ENCODE measurements at regions not wholly inside any gene's neighbourhood (a gene's known extent, or its start where the extent isn't known, plus 50 kb on each side); places are given as distances from the start of the nearest gene placed in this dataset.

DNA sequence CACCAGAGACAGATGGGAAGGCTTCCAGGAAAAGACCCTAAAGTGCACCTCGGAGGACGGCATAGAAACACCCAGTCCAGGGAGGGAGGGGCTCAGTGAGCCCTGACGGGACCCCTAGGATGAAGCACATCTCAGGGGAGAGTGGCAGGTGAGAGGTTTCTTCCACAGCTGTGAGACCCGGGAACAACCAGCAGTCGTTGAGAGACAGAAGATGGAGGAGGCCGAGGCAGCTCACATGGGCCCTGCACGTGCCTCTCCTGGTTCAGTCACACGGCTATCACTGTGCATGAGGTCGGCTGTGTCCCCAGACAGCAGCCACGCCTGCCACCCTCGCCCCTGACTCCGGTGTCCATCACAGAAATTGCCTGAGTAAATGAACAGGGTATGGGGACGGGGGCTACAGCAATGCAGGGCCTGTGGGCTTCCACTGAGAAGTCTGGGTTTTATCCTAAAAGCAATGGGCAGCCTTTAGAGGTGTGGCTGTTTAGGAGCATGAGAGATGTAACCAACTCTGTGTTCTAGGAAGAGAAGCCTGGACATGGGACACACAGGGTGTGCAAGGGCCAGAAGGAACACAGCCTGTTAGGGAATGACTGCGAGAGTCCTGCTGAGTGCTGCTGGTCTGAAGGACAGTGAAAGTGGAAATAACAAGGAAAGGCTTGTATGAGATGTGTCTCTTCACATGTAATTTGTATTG lies 102.0 kb downstream of the TMEM18 start:
- DNase-seq (ENCODE audit: low read depth in 2 of 2), result no peak

GRCh38 chr2:573805-574392 lies 103.3 kb downstream of the TMEM18 start:
- no peak for DNase-seq (ENCODE audit: low read depth in 2 of 2)

DNA sequence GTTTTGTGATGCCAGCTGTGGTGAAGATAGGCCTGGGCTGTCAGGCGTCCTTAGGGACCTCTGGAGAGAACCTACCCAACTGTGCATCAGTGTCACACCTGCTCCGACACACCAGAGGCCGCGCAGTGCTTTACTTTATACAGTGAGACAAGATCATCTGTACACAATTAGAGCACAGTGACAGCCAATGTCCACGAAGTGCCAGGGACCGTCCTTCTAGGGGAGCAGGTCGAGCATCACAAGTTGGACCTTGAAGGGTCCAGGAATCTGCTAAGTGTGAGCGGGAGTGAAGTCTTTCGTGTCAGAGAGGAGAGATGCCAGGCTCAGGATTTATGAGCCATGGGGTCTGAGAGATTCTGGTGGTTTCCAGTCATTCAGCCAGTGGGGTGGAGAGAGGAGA lies 104.2 kb downstream of the TMEM18 start:
- DNase-seq (ENCODE audit: low read depth in 2 of 2), result no peak

DNA sequence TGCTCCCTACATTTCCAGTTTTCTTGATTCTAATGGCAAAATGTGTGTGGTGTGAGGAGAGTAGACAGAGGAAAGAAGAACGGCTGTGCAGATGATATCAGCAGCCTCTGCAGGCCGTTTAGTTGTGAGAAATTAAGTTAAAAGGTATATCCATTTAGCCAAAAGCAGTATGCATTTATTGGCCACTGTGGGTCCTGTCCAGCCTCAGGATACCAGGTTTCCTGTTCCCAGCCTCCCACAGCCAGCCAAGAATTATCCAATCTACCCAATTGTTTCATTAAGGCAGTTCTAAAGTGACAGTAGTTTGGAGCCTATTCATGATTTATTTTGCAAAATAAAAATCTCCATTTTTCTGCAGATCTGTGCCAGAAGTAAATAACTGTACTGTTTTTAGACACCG lies 107.5 kb downstream of the TMEM18 start:
- DNase-seq (ENCODE audit: low read depth in 2 of 2), result no peak

GRCh38 chr2:568639-569235 lies 108.5 kb downstream of the TMEM18 start:
- DNase-seq (ENCODE audit: low read depth in 2 of 2), result no peak

GRCh38 chr2:567865-568638 lies 109.2 kb downstream of the TMEM18 start:
- DNase-seq (ENCODE audit: low read depth in 2 of 2), result no peak

DNA sequence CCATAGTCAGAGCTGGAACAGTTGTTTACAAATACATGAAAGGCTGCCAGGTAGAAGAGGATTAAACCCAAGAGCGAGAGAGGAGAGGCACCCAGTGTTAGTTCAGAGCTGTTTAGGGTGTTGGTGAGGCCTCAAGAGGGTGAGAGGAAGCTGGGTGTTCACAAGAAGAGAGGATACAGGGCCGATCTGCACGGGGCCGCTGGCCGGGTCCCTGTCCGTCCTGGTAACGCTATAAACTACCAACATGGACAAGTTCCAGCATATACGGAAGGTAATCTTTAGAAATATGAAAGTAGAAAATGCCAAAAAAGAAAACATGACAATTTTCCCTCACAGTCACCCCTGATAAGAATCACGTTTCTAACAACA lies 109.7 kb downstream of the TMEM18 start:
- no peak for DNase-seq (ENCODE audit: low read depth in 2 of 2)

GRCh38 chr2:566379-567313 lies 110.6 kb downstream of the TMEM18 start:
- DNase-seq (ENCODE audit: low read depth in 2 of 2), result no peak

DNA sequence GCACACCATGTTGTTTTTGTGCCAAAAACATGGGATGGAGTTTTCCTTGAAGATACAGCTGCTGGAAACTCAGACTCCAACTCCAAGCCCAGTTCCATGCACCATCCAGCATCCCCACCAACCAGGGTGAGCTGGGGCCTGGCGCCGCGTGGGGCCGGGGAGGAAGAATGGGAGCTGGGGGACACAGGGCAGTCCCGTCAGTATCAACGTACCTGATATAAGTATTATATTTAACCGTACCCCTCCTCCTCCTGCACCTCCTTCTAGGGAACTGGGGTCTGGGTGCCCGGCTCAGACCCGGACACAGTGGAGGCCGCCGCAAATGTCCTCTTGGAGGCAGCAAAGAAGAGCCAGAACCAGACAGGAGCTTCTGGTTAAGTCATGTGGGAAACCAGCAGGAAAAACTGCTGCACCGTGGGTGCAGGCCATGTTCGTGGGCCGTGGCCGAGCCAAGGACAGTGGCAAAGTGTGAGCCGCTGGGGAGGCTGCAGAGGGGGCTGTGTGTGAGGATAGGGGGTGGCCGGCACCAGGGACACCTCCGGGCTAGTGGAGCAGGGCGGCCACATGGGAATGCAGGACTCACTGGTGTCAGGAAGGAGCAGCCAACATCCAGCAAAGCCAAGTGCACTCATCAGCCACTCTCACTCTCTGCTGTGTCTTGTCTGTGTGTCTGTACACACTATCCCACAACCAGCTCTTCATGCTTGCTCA lies 112.6 kb downstream of the TMEM18 start:
- no peak for DNase-seq (ENCODE audit: low read depth in 2 of 2)

- no peak for DNase-seq (ENCODE audit: low read depth in 2 of 2)
Observed at GRCh38 chr2:563512-563911, 113.7 kb downstream of the TMEM18 start.

DNA sequence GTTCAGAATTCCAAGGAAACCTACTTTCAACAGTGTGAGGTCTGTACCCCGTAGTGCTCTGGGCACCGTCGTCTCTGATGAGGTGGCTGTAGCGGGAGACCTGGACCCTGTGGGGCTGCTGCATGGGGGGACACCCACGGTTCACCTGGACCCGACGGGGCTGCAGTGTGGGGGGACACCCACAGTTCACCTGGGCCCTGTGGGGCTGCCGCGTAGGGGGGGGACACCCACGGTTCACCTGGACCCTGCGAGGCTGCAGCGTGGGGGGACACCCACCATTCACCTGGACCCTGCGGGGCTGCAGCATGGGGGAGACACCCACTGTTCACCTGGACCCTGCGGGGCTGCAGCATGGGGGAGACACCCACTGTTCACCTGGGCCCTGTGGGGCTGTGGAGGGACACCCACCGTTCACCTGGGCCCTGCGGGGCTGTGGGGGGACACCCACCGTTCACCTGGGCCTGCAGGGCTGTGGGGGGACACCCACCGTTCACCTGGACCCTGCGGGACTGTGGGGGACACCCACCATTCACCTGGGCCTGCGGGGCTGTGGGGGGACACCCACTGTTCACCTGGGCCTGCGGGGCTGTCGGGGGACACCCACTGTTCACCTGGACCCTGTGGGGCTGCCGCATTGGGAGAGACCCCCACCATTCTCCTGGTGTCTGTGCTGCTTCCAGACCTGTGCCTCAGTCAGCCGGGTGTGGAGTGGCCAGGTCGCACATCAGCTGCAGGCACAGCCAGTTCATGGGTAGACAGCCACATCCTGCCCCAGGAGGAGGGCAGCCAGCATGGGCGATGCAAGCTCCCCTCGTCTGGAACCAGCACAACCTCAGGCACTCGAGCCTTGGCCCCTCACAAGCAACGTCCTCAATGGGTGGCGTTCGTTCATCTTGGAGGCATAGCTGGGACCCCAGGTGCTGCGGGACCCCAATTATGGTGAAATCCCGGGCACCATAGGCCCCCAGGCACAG lies 114.5 kb downstream of the TMEM18 start:
- DNase-seq (ENCODE audit: low read depth in 2 of 2), result no peak

- DNase-seq (ENCODE audit: low read depth in 2 of 2), result no peak
Observed at GRCh38 chr2:558879-559278, 118.3 kb downstream of the TMEM18 start.

GRCh38 chr2:558302-558642 lies 118.9 kb downstream of the TMEM18 start:
- no peak for DNase-seq (ENCODE audit: low read depth in 2 of 2)

- DNase-seq (ENCODE audit: low read depth in 2 of 2), result no peak
Observed at GRCh38 chr2:557635-558301, 119.4 kb downstream of the TMEM18 start.

GRCh38 chr2:556485-556884 lies 120.7 kb downstream of the TMEM18 start:
- no peak for DNase-seq (ENCODE audit: low read depth in 2 of 2)

DNA sequence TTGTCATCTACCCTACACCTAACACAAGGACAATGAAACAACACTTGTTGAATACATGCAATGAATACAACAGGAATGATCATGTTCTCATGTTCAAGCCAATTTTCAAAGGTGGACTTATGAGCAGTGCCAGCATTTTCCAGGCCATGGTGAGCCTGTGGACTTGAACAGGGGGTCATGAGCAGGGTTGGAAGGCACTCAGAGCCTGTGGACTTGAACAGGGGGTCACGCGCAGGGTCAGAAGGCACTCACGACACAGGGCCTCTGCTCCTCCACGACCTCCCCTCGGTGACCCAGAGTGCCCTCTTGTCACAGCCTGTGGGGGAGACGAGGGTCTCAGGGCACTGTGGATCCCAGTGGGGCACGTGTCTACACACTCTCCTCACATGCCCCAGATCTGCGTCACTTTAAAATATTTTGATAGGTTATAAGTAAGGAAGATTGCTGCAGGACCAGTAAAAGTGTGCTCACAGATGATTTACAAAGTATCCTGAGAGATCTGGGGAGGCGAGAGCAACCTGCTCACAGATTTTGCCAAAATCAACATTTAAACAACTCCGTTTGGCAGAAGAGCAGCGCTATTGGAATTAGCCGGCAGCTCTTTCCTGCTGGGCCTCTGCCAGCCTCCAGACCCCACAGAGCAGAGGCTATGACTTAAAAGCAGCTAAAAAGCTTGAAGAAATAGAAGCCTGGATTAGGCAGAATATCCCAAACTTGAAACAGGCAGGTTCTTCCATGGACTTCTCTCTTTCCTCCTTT lies 121.9 kb downstream of the TMEM18 start:
- DNase-seq (ENCODE audit: low read depth in 2 of 2), result no peak

DNA sequence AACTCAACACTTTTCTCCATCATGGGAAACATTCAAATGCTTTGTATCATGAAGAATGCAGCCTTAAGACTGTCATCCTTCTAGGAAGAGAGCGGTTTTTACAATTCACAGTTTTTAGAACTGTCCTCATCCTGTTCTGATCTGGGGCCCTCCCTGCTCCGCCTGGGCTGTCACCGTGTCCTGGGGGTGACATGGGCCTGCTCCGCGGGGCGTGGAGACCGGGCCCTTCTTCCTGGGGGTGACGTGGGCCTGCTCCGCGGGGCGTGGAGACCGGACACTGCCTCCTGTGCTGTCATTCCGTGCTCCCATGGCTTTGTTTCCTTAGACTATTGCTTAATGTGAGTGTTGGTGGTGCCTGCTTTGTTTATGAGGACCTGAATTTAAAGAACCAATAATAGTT lies 122.8 kb downstream of the TMEM18 start:
- DNase-seq (ENCODE audit: low read depth in 2 of 2), result no peak

GRCh38 chr2:552906-553305 lies 124.3 kb downstream of the TMEM18 start:
- DNase-seq (ENCODE audit: low read depth in 2 of 2), result no peak

- no peak for DNase-seq (ENCODE audit: low read depth in 2 of 2)
Observed at GRCh38 chr2:551621-552020, 125.6 kb downstream of the TMEM18 start.

Data from stimulated activated CD4-positive, alpha-beta T cell treated with anti-CD3 and anti-CD28 coated beads, Interleukin-12 subunit alpha, Interleukin-12 subunit beta, amount 100 ng/mL, for 24 hours (primary cell).